MM.1S (cell line): ENCODE measurements at regions not wholly inside any gene's neighbourhood (a gene's known extent, or its start where the extent isn't known, plus 50 kb on each side); places are given as distances from the start of the nearest gene placed in this dataset.

Source experiments
- DNase-seq: peaks from one replicate; pipeline ENCODE4 v3.0.0-alpha.2; 2015
- H2AFZ ChIP-seq: fragments of 300-600 bp; sonication (generic); 2 replicates; pipeline ENCODE4 v1.6.0; 2016; ENCODE audit warnings: antibody characterized with exemption, low read length
- H3F3A ChIP-seq: fragments of 300-600 bp; sonication (generic); 2 replicates; pipeline ENCODE4 v1.6.1; 2016; ENCODE audit warnings: mild to moderate bottlenecking, antibody characterized with exemption, low read length, moderate library complexity, mixed read lengths; ENCODE audit not compliant: insufficient read depth
- H3K27ac ChIP-seq: fragments of 300-600 bp; sonication (generic); 2 replicates; pipeline ENCODE4 v1.5.1; 2016; ENCODE audit warnings: mild to moderate bottlenecking, low read length
- H3K27me3 ChIP-seq: fragments of 300-600 bp; sonication (generic); replicated peaks from 2 replicates; pipeline ENCODE4 v1.6.0; 2016; ENCODE audit warnings: low read length; ENCODE audit not compliant: insufficient read depth
- H3K36me3 ChIP-seq: fragments of 300-600 bp; sonication (generic); replicated peaks from 2 replicates; pipeline ENCODE4 v1.6.1; 2016; ENCODE audit warnings: mild to moderate bottlenecking, low read length, mixed read lengths; ENCODE audit not compliant: insufficient read depth
- H3K4me1 ChIP-seq: fragments of 300-600 bp; sonication (generic); 2 replicates; pipeline ENCODE4 v1.6.1; 2016; ENCODE audit warnings: low read length, mixed read lengths
- H3K4me2 ChIP-seq: fragments of 300-600 bp; sonication (generic); 2 replicates; pipeline ENCODE4 v1.6.0; 2016; ENCODE audit warnings: low read depth, low read length
- H3K4me3 ChIP-seq: fragments of 300-600 bp; sonication (generic); 2 replicates; pipeline ENCODE4 v1.5.1; 2016; ENCODE audit warnings: low read length, mixed read lengths
- H3K79me2 ChIP-seq: fragments of 300-600 bp; sonication (generic); 2 replicates; pipeline ENCODE4 v1.6.1; 2016; ENCODE audit warnings: mixed run types, low read length, mixed read lengths
- H3K9ac ChIP-seq: fragments of 300-600 bp; sonication (generic); 2 replicates; pipeline ENCODE4 v1.6.1; 2016; ENCODE audit warnings: low read length, mixed read lengths
- H3K9me2 ChIP-seq: fragments of 300-600 bp; sonication (generic); replicated peaks from 2 replicates; pipeline ENCODE4 v1.6.1; 2016; ENCODE audit warnings: mild to moderate bottlenecking, low read length, mixed read lengths; ENCODE audit not compliant: insufficient read depth
- H3K9me3 ChIP-seq: fragments of 300-600 bp; sonication (generic); replicated peaks from 2 replicates; pipeline ENCODE4 v1.6.1; 2016; ENCODE audit warnings: mild to moderate bottlenecking, low read length, mixed read lengths; ENCODE audit not compliant: insufficient read depth
- H4K20me1 ChIP-seq: fragments of 300-600 bp; sonication (generic); 2 replicates; pipeline ENCODE4 v1.6.1; 2016; ENCODE audit warnings: mild to moderate bottlenecking, low read length, moderate library complexity, mixed read lengths; ENCODE audit not compliant: insufficient read depth
- CTCF ChIP-seq: fragments of 300-600 bp; sonication (generic); IDR thresholded peaks from 2 replicates; pipeline ENCODE4 v1.5.1; 2016; ENCODE audit warnings: antibody characterized with exemption, low read length, mixed read lengths
- EZH2 ChIP-seq: fragments of 300-600 bp; sonication (generic); optimal IDR thresholded peaks from 2 replicates; pipeline ENCODE3; 2017; ENCODE audit warnings: low read depth, mild to moderate bottlenecking, antibody characterized with exemption, low read length, mixed read lengths
- EZH2phosphoT487 ChIP-seq: fragments of 300-600 bp; sonication (generic); IDR thresholded peaks from 2 replicates; pipeline ENCODE4 v1.6.1; 2018; ENCODE audit warnings: antibody characterized with exemption, low read length

GRCh38 chr14:22426711-22427110 lies 162.3 kb downstream of the DAD1 start:
- Histone ChIP-seq H3K4me2 (no peak overlapping the region), H3F3A (no peaks in the 10 kb centered on the region), H2AFZ (no peak overlapping the region), H3K27ac (no peak overlapping the region), H3K9me2 (no peaks in the 10 kb centered on the region), H3K4me3 (no peak overlapping the region), H4K20me1 (no peaks in the 10 kb centered on the region), H3K36me3 (no peaks in the 10 kb centered on the region), H3K4me1 (no peaks in the 10 kb centered on the region), H3K9ac (no peak overlapping the region), H3K79me2 (no peaks in the 10 kb centered on the region), H3K27me3 (no peaks in the 10 kb centered on the region), H3K9me3 (no peaks in the 10 kb centered on the region)
- TF ChIP-seq EZH2, result no peak
- TF ChIP-seq CTCF, result no peak
- no peak for TF ChIP-seq EZH2phosphoT487
- no peak for DNase-seq

- Histone ChIP-seq H3K4me1 (no peaks in the 10 kb centered on the region), H3F3A (no peaks in the 10 kb centered on the region), H3K4me2 (no peak overlapping the region), H3K9ac (no peak overlapping the region), H3K9me3 (no peaks in the 10 kb centered on the region), H3K27me3 (no peaks in the 10 kb centered on the region), H3K27ac (no peak overlapping the region), H3K36me3 (no peaks in the 10 kb centered on the region), H3K79me2 (no peaks in the 10 kb centered on the region), H4K20me1 (no peaks in the 10 kb centered on the region), H3K9me2 (no peaks in the 10 kb centered on the region), H2AFZ (no peak overlapping the region), H3K4me3 (no peak overlapping the region)
- no peak for DNase-seq
- no peak for TF ChIP-seq EZH2
- TF ChIP-seq EZH2phosphoT487, result no peak
- no peak for TF ChIP-seq CTCF
Measured at GRCh38 chr14:22423958-22424357, 165.1 kb downstream of the DAD1 start.

- no peak overlapping the region for H3K4me2 ChIP-seq
- no peak overlapping the region for H3K9ac ChIP-seq
- H3K4me1 ChIP-seq, result no peaks in the 10 kb centered on the region
- H3K27ac ChIP-seq, result no peak overlapping the region
- no peaks in the 10 kb centered on the region for H3K36me3 ChIP-seq
- TF ChIP-seq CTCF, result no peak
- no peak for TF ChIP-seq EZH2phosphoT487
- TF ChIP-seq EZH2, result no peak
- no peaks in the 10 kb centered on the region for H3K9me2 ChIP-seq
- H3K79me2 ChIP-seq, result no peaks in the 10 kb centered on the region
- H3F3A ChIP-seq, result no peaks in the 10 kb centered on the region
- no peaks in the 10 kb centered on the region for H3K9me3 ChIP-seq
- no peaks in the 10 kb centered on the region for H4K20me1 ChIP-seq
- no peaks in the 10 kb centered on the region for H3K27me3 ChIP-seq
- H2AFZ ChIP-seq, result no peak overlapping the region
- no peak overlapping the region for H3K4me3 ChIP-seq
- no peak for DNase-seq
Measured at GRCh38 chr14:22422238-22422637, 166.8 kb downstream of the DAD1 start.
